ENCODE measurements at regions not wholly inside any gene's neighbourhood (a gene's known extent, or its start where the extent isn't known, plus 50 kb on each side); places are given as distances from the start of the nearest gene placed in this dataset.
A peak's percentile ranks its signal among the peaks of the same experiment; 100 is the strongest.

- Mint-ChIP-seq H3K36me3 (ENCODE audit: low read depth) (no peaks in the 10 kb centered on the region), H3K4me3 (no peak overlapping the region), H3K4me1 (no peaks in the 10 kb centered on the region), H3K27ac (no peak overlapping the region), H3K27me3 (ENCODE audit: low read depth, poor library complexity) (no peaks in the 10 kb centered on the region), H3K9me3 (peaks cover 6% of the 10 kb centered on the region)
- no peak for DNase-seq
- TF ChIP-seq CTCF (IDR thresholded peaks at IDR 0.05) = no peak
These were observed 102.9 kb upstream of the ETV1 start for GRCh38 chr7:14092331-14092730.

- Mint-ChIP-seq H3K4me1 (no peaks in the 10 kb centered on the region), H3K27me3 (ENCODE audit: low read depth, poor library complexity) (no peaks in the 10 kb centered on the region), H3K36me3 (ENCODE audit: low read depth) (peaks cover 8% of the 10 kb centered on the region), H3K9me3 (peaks cover 34% of the 10 kb centered on the region), H3K4me3 (no peak overlapping the region), H3K27ac (no peak overlapping the region)
- DNase-seq = no peak
- no peak for TF ChIP-seq CTCF (IDR thresholded peaks at IDR 0.05)
These were observed 96.4 kb upstream of the ETV1 start for GRCh38 chr7:14085901-14086300.

GRCh38 chr7:14083761-14084160 is 94.3 kb upstream of the ETV1 start:
- H3K9me3 Mint-ChIP-seq = peaks cover 34% of the 10 kb centered on the region
- TF ChIP-seq CTCF (IDR thresholded peaks at IDR 0.05) = no peak
- no peaks in the 10 kb centered on the region for H3K27me3 Mint-ChIP-seq (ENCODE audit: low read depth, poor library complexity)
- no peak for DNase-seq
- H3K27ac Mint-ChIP-seq = no peak overlapping the region
- peaks cover 8% of the 10 kb centered on the region for H3K36me3 Mint-ChIP-seq (ENCODE audit: low read depth)
- H3K4me1 Mint-ChIP-seq = no peaks in the 10 kb centered on the region
- H3K4me3 Mint-ChIP-seq = no peak overlapping the region

GRCh38 chr7:14073988-14074387 is 84.5 kb upstream of the ETV1 start:
- Mint-ChIP-seq H3K4me1 (no peaks in the 10 kb centered on the region), H3K27me3 (ENCODE audit: low read depth, poor library complexity) (no peaks in the 10 kb centered on the region), H3K27ac (no peak overlapping the region), H3K36me3 (ENCODE audit: low read depth) (no peaks in the 10 kb centered on the region), H3K4me3 (no peak overlapping the region), H3K9me3 (peaks cover 8% of the 10 kb centered on the region)
- no peak for DNase-seq
- TF ChIP-seq CTCF (IDR thresholded peaks at IDR 0.05) = no peak

GRCh38 chr7:14073543-14073942 is 84.1 kb upstream of the ETV1 start:
- peaks cover 11% of the 10 kb centered on the region for H3K9me3 Mint-ChIP-seq
- H3K4me1 Mint-ChIP-seq = no peaks in the 10 kb centered on the region
- no peaks in the 10 kb centered on the region for H3K36me3 Mint-ChIP-seq (ENCODE audit: low read depth)
- H3K4me3 Mint-ChIP-seq = no peak overlapping the region
- DNase-seq = no peak
- TF ChIP-seq CTCF (IDR thresholded peaks at IDR 0.05) = no peak
- peak overlapping the region; percentile 43 for H3K27ac Mint-ChIP-seq
- H3K27me3 Mint-ChIP-seq (ENCODE audit: low read depth, poor library complexity) = no peaks in the 10 kb centered on the region

- no peaks in the 10 kb centered on the region for H3K4me1 Mint-ChIP-seq
- H3K36me3 Mint-ChIP-seq (ENCODE audit: low read depth) = no peaks in the 10 kb centered on the region
- H3K9me3 Mint-ChIP-seq = peaks cover 15% of the 10 kb centered on the region
- H3K27ac Mint-ChIP-seq = no peak overlapping the region
- TF ChIP-seq CTCF (IDR thresholded peaks at IDR 0.05) = no peak
- no peaks in the 10 kb centered on the region for H3K27me3 Mint-ChIP-seq (ENCODE audit: low read depth, poor library complexity)
- no peak for DNase-seq
- H3K4me3 Mint-ChIP-seq = no peak overlapping the region
These were observed 81.6 kb upstream of the ETV1 start for GRCh38 chr7:14071045-14071444.
